NCI-H446 (cell line): ENCODE measurements at regions not wholly inside any gene's neighbourhood (a gene's known extent, or its start where the extent isn't known, plus 50 kb on each side); places are given as distances from the start of the nearest gene placed in this dataset.
"Not testable (repeated sequence)": the region's sequence is repeated elsewhere in the genome, so short reads cannot be mapped to it uniquely, and the experiment has no call there.

Experiments
- DNase-seq, 2 experiments: peaks; one replicate each; lab custom pipeline; 2025; lab: John Stamatoyannopoulos, UW

GRCh38 chr16:72657164-72657563 lies 390.8 kb downstream of the ZFHX3 start:
- no peak for DNase-seq

DNA sequence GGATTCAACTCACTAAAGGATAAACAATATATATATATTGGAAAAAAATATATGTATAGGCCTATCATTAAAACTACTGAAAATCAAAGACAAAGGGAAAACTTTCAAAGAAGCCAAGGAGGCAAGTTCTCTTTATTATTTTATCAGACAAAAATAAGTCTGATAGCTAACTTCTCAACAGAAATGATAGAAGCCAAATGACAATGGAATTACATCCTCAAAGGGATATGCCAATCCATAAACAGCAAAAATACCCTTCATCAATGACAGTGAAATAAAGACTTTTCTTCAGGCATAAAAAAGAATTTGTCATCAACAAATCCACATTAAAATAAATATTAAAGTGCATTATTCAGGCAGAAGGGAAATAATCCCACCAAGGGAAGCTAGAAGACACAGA lies 393.4 kb downstream of the ZFHX3 start:
- DNase-seq = no peak

GRCh38 chr16:72649254-72649944 lies 398.5 kb downstream of the ZFHX3 start:
- no peak for DNase-seq

- DNase-seq = no peak
These were observed 401.3 kb downstream of the ZFHX3 start for GRCh38 chr16:72646615-72647014.

GRCh38 chr16:72645538-72645937 lies 402.4 kb downstream of the ZFHX3 start:
- DNase-seq = no peak

GRCh38 chr16:72644911-72645310 lies 403.0 kb downstream of the ZFHX3 start:
- no peak for DNase-seq

DNA sequence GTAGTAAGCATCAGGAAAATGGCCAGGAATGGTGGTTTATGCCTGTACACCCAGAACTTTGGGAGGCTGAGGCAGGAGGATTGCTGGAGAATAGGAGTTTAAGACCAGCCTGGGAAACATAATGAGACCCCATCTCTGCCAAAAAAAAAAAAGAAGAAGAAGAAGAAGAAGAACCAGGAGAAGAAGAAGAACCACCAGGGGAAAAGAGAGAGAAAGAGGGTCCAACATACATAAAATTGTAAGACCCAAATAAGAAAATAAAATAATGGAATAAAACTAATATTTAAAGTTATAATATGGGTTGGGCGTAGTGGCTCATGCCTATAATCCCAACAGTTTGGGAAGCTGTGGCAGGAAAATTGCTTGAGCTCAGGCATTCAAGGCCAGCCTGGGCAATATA lies 408.4 kb downstream of the ZFHX3 start:
- DNase-seq = no peak

- no peak for DNase-seq
These were observed 410.6 kb downstream of the ZFHX3 start for GRCh38 chr16:72637306-72637705.

- DNase-seq = no peak
These were observed 412.2 kb downstream of the ZFHX3 start for GRCh38 chr16:72635694-72636093.

DNA sequence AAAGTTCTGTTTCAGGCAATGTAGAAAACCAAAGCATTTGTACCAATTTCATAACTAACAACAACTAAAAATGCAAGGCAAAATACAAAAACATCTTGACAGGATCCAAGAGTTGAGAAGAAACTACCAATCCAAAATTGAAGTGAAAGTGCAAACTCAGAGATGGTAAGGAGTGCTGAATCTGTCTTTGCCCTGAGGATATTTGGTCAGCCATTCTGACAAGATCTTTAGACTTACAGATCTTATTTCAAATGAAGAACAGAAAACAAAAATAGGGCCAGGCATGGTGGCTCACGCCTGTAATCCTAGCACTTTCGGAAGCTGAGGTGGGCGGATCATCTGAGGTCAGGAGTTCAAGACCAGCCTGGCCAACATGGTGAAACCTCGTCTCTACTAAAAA lies 412.8 kb downstream of the ZFHX3 start:
- DNase-seq = no peak

- not testable (repeated sequence) for DNase-seq
These were observed 420.6 kb downstream of the ZFHX3 start for GRCh38 chr16:72627182-72627896.

DNA sequence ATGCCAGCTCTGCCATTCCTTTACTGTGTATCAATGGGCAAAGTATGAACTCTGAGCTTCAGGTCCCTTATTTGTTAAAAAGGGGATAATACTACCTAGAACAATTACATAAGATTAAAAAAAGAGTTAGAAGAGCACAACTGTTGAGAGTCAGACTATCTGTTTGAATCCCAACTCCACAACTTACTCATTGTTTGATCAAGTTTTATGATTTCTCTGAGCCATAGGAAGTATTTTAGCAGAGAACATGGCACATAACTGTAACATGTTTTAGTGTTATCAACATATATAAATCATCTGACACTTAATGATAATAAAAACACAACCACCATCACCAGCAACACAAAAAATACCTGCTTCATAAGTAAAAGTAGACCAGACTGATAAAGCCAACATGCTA lies 421.3 kb downstream of the ZFHX3 start:
- no peak for DNase-seq

- no peak for DNase-seq
These were observed 426.3 kb downstream of the ZFHX3 start for GRCh38 chr16:72621651-72622050.

GRCh38 chr16:72620853-72621252 lies 427.1 kb downstream of the ZFHX3 start:
- DNase-seq = no peak

GRCh38 chr16:72620348-72620747 lies 427.6 kb downstream of the ZFHX3 start:
- no peak for DNase-seq

- no peak for DNase-seq
These were observed 432.1 kb downstream of the ZFHX3 start for GRCh38 chr16:72615856-72616255.

DNA sequence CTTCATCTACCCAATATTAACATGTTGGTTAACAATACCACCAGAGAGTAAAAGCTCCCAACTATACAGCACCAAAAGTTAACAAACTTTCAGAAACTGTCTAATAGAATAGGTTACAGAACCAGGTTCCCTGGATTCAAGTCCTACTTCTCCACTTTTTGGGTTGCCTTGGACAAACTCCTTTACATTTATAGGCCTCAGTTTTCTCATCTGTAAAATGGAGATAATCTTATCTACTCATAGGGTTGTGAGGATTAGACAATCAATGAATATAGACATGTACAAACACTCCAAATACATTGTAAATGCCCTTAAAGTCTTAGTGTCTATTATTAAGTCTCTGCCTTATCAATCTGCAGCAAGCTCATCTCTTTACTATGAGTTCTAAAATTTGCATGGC lies 435.2 kb downstream of the ZFHX3 start:
- DNase-seq = no peak

- DNase-seq = no peak
These were observed 435.7 kb downstream of the ZFHX3 start for GRCh38 chr16:72612256-72612655.

DNA sequence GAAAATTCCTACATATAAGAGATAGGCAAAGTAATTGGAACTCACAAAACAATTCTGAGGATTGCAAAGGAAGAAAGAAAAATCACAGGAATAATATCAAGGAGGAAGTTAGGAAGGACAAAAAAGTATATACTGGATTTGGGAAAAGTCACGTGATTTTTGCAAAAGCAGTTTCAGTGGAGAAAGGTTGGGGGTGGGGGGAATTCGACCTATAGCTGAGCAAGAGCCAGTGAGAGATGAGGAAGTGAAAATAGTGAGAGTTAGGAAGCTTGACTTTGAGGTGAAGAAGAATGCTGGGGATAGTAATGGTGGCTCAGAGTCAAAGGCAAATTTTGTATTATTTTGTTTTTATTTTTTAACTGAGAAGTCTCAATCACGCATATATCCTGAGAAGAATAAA lies 438.0 kb upstream of the PMFBP1 start:
- no peak for DNase-seq

- no peak for DNase-seq
These were observed 437.1 kb upstream of the PMFBP1 start for GRCh38 chr16:72609066-72609465.

- no peak for DNase-seq
These were observed 432.4 kb upstream of the PMFBP1 start for GRCh38 chr16:72604375-72604774.

- no peak for DNase-seq
These were observed 430.5 kb upstream of the PMFBP1 start for GRCh38 chr16:72602499-72602898.

DNA sequence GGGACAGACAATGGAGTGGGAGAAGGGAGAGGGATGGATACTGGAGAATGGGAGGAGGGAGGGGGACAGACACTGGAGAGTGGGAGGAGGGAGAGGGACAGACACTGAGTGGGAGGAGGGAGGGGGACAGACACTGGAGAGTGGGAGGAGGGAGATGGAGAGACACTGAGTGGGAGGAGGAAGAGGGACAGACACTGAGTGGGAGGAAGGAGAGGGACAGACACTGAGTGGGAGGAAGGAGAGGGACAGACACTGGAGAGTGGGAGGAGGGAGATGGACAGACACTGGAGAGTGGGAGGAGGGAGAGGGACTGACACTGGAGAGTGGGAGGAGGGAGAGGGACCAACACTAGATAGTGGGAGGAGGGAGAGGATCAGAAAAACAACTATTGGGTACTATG lies 426.7 kb upstream of the PMFBP1 start:
- no peak for DNase-seq

DNA sequence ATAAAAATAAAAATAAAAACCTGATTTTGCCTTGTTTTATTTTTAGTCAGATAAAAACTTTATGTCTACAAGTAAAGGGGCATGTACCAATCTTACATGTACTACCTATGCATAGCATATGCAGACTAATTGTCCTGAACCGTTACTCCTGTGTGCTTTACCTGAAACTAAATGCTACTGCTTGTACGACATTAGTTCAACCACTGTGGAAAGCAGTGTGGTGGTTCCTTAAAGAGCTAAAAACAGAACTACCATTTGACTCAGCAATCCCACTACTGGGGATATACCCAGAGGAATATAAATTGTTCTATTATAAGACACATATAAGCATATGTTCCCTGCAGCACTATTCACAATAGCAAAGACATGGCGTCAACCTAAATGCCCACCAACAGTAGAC lies 426.0 kb upstream of the PMFBP1 start:
- no peak for DNase-seq
